ENCODE measurements at regions not wholly inside any gene's neighbourhood (a gene's known extent, or its start where the extent isn't known, plus 50 kb on each side); places are given as distances from the start of the nearest gene placed in this dataset.

- TF ChIP-seq, protein P1, sequence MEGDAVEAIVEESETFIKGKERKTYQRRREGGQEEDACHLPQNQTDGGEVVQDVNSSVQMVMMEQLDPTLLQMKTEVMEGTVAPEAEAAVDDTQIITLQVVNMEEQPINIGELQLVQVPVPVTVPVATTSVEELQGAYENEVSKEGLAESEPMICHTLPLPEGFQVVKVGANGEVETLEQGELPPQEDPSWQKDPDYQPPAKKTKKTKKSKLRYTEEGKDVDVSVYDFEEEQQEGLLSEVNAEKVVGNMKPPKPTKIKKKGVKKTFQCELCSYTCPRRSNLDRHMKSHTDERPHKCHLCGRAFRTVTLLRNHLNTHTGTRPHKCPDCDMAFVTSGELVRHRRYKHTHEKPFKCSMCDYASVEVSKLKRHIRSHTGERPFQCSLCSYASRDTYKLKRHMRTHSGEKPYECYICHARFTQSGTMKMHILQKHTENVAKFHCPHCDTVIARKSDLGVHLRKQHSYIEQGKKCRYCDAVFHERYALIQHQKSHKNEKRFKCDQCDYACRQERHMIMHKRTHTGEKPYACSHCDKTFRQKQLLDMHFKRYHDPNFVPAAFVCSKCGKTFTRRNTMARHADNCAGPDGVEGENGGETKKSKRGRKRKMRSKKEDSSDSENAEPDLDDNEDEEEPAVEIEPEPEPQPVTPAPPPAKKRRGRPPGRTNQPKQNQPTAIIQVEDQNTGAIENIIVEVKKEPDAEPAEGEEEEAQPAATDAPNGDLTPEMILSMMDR (IDR thresholded peaks at IDR 0.05): no peak
- Histone ChIP-seq H3K4me2 (replicated peaks; ENCODE audit: extremely low read depth, low read length, poor library complexity, severe bottlenecking) (no peak overlapping the region), H3K4me3 (replicated peaks in 1 of 3; ENCODE audit: low read depth in 2 of 3, low read length in 3 of 3) (no peak overlapping the region), H3K4me1 (ENCODE audit: control insufficient read depth in 1 of 2, insufficient read depth in 2 of 2, low read length in 2 of 2) (no peaks in the 10 kb centered on the region), H2AFZ (ENCODE audit: insufficient read depth, low read depth, low read length, poor library complexity, severe bottlenecking) (no peak overlapping the region), H3K9ac (ENCODE audit: insufficient read depth, low read length, poor library complexity, severe bottlenecking) (no peak overlapping the region), H3K36me3 (replicated peaks in 1 of 2; ENCODE audit: control insufficient read depth in 1 of 2, insufficient read depth in 2 of 2, low read length in 2 of 2) (no peaks in the 10 kb centered on the region), H3K9me3 (replicated peaks in 1 of 2; ENCODE audit: control insufficient read depth in 1 of 2, insufficient read depth in 1 of 2, low read length in 2 of 2) (no peaks in the 10 kb centered on the region), H4K20me1 (ENCODE audit: insufficient read depth, low read length) (no peaks in the 10 kb centered on the region), H3K27ac (ENCODE audit: low read depth in 1 of 2, low read length in 2 of 2) (no peak overlapping the region), H3K79me2 (ENCODE audit: insufficient read depth, low read length) (no peaks in the 10 kb centered on the region), H3K27me3 (ENCODE audit: control insufficient read depth in 2 of 2, insufficient read depth in 2 of 2, low read length in 2 of 2) (no peaks in the 10 kb centered on the region)
- Mint-ChIP-seq H3K9me3 (peaks cover 0 to 2% (median 2%) of the 10 kb centered on the region in 7 donors), H3K27ac (no peak overlapping the region), H3K4me3 (no peak overlapping the region), H3K27me3 (ENCODE audit: low read depth in 3 of 3) (peaks cover 0 to 1% (median 0%) of the 10 kb centered on the region in 3 donors), H3K4me1 (no peaks in the 10 kb centered on the region), H3K36me3 (no peaks in the 10 kb centered on the region)
- intact Hi-C loops (cut with micrococcal nuclease): no loop called here
- no peak for DNase-seq
- WGBS (ENCODE audit: insufficient coverage): 87% methylated on average over 4 of the region's 4 CpGs
These were observed 102.8 kb upstream of the PROX1 start for GRCh38 chr1:213884942-213885341.

DNA sequence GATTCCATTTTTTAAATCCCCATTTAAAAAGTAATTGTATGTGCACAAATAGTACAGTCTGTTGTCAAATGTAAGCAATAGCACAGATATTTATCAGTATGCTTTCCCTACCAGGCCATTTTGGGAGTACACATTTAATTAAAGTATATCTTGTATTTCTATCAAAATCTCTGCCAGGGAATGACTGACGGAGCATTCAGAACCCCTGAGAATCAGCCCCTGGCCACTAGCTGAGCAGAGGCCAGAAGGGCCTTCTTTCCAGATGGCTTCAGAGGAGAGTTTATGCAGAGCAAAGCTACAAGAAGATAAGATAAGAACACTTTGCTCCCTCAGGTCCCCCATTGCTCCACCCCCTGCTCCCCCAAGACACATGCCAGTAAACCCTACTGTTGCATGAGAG lies 99.9 kb upstream of the PROX1 start:
- Histone ChIP-seq H3K9me3 (replicated peaks in 1 of 2; ENCODE audit: control insufficient read depth in 1 of 2, insufficient read depth in 1 of 2, low read length in 2 of 2) (no peaks in the 10 kb centered on the region), H2AFZ (ENCODE audit: insufficient read depth, low read depth, low read length, poor library complexity, severe bottlenecking) (no peak overlapping the region), H3K36me3 (replicated peaks in 1 of 2; ENCODE audit: control insufficient read depth in 1 of 2, insufficient read depth in 2 of 2, low read length in 2 of 2) (no peaks in the 10 kb centered on the region), H3K79me2 (ENCODE audit: insufficient read depth, low read length) (no peaks in the 10 kb centered on the region), H3K27me3 (ENCODE audit: control insufficient read depth in 2 of 2, insufficient read depth in 2 of 2, low read length in 2 of 2) (no peaks in the 10 kb centered on the region), H4K20me1 (ENCODE audit: insufficient read depth, low read length) (no peaks in the 10 kb centered on the region), H3K9ac (ENCODE audit: insufficient read depth, low read length, poor library complexity, severe bottlenecking) (no peak overlapping the region), H3K27ac (ENCODE audit: low read depth in 1 of 2, low read length in 2 of 2) (no peak overlapping the region), H3K4me1 (ENCODE audit: control insufficient read depth in 1 of 2, insufficient read depth in 2 of 2, low read length in 2 of 2) (no peaks in the 10 kb centered on the region), H3K4me2 (replicated peaks; ENCODE audit: extremely low read depth, low read length, poor library complexity, severe bottlenecking) (no peak overlapping the region), H3K4me3 (replicated peaks in 1 of 3; ENCODE audit: low read depth in 2 of 3, low read length in 3 of 3) (no peak overlapping the region)
- Mint-ChIP-seq H3K27ac (no peak overlapping the region), H3K9me3 (no peaks in the 10 kb centered on the region), H3K4me1 (no peaks in the 10 kb centered on the region), H3K27me3 (ENCODE audit: low read depth in 3 of 3) (peaks cover 0 to 1% (median 0%) of the 10 kb centered on the region in 3 donors), H3K4me3 (no peak overlapping the region), H3K36me3 (no peaks in the 10 kb centered on the region)
- intact Hi-C loops (cut with micrococcal nuclease): no loop called here
- 100% methylated on average over 1 of the region's 1 CpG for WGBS (ENCODE audit: insufficient coverage)
- TF ChIP-seq, protein P1 (IDR thresholded peaks at IDR 0.05): no peak
- DNase-seq: no peak
